OCI-LY1 (cell line): ENCODE measurements at regions not wholly inside any gene's neighbourhood (a gene's known extent, or its start where the extent isn't known, plus 50 kb on each side); places are given as distances from the start of the nearest gene placed in this dataset.

Experiments
- H2AFZ ChIP-seq: fragments of 200-600 bp; sonication (generic), shearing (Covaris generic); 2 replicates; pipeline ENCODE4 v1.6.0; 2014; ENCODE audit warnings: antibody characterized with exemption, mild to moderate bottlenecking, low read length
- H3F3A ChIP-seq: fragments of 200-600 bp; sonication (generic), shearing (Covaris generic); 2 replicates; pipeline ENCODE4 v1.6.0; 2014; ENCODE audit warnings: mild to moderate bottlenecking, antibody characterized with exemption, low read length, moderate library complexity; ENCODE audit not compliant: insufficient read depth
- H3K27ac ChIP-seq: fragments of 200-600 bp; sonication (generic); 2 replicates; pipeline ENCODE4 v1.5.1; 2014; ENCODE audit warnings: low read length, mixed run types, mild to moderate bottlenecking, low read depth; ENCODE audit not compliant: poor library complexity, severe bottlenecking
- H3K27me3 ChIP-seq: fragments of 200-600 bp; sonication (generic); 2 replicates; pipeline ENCODE4 v1.6.0; 2014; ENCODE audit warnings: antibody characterized with exemption, mild to moderate bottlenecking, low read length, moderate library complexity; ENCODE audit not compliant: insufficient read depth
- H3K36me3 ChIP-seq: fragments of 200-600 bp; sonication (generic); 2 replicates; pipeline ENCODE4 v1.6.1; 2014; ENCODE audit warnings: mild to moderate bottlenecking, antibody characterized with exemption, low read length, moderate library complexity, mixed read lengths; ENCODE audit not compliant: insufficient read depth
- H3K4me1 ChIP-seq: fragments of 200-600 bp; sonication (generic); 2 replicates; pipeline ENCODE4 v1.5.1; 2014; ENCODE audit warnings: mild to moderate bottlenecking, low read length, moderate library complexity; ENCODE audit not compliant: insufficient read depth, severe bottlenecking
- H3K4me2 ChIP-seq: fragments of 200-600 bp; sonication (generic), shearing (Covaris generic); 2 replicates; pipeline ENCODE4 v1.6.1; 2014; ENCODE audit warnings: low read length
- H3K4me3 ChIP-seq: fragments of 200-600 bp; sonication (generic); 2 replicates; pipeline ENCODE4 v1.5.1; 2014; ENCODE audit warnings: low read length, low read depth, mild to moderate bottlenecking, mixed read lengths; ENCODE audit not compliant: poor library complexity, severe bottlenecking
- H3K79me2 ChIP-seq: fragments of 200-600 bp; shearing (Covaris generic); 2 replicates; pipeline ENCODE4 v1.6.1; 2016; ENCODE audit warnings: mixed run types, low read length, mixed read lengths; ENCODE audit not compliant: insufficient read depth
- H3K9ac ChIP-seq: fragments of 200-600 bp; sonication (generic), shearing (Covaris generic); 2 replicates; pipeline ENCODE4 v1.6.1; 2014; ENCODE audit warnings: mild to moderate bottlenecking, low read length, mixed read lengths
- H3K9me2 ChIP-seq: fragments of 200-600 bp; sonication (generic), shearing (Covaris generic); 2 replicates; pipeline ENCODE4 v1.6.1; 2014; ENCODE audit warnings: low read depth, mild to moderate bottlenecking, low read length, mixed read lengths
- H3K9me3 ChIP-seq: fragments of 200-600 bp; shearing (Covaris generic); 2 replicates; pipeline ENCODE4 v1.6.1; 2014; ENCODE audit warnings: low read length, mixed read lengths
- H4K20me1 ChIP-seq: fragments of 200-600 bp; sonication (generic), shearing (Covaris generic); 2 replicates; pipeline ENCODE4 v1.6.0; 2016; ENCODE audit warnings: mild to moderate bottlenecking, low read length; ENCODE audit not compliant: insufficient read depth
- CTCF ChIP-seq: fragments of 200-600 bp; sonication (generic), shearing (Covaris generic); IDR thresholded peaks from 2 replicates; pipeline ENCODE4 v1.5.1; 2017; ENCODE audit warnings: mild to moderate bottlenecking, antibody characterized with exemption, low read length, moderate library complexity, mixed read lengths
- EZH2 ChIP-seq: fragments of 200-600 bp; sonication (generic), shearing (Covaris generic); IDR thresholded peaks from 2 replicates; pipeline ENCODE4 v1.8.0; 2017; ENCODE audit warnings: borderline replicate concordance, mixed run types, mild to moderate bottlenecking, antibody characterized with exemption, low read length, moderate library complexity, mixed read lengths

GRCh38 chr3:178201714-178202113 lies 334.5 kb upstream of the KCNMB2 start:
- Histone ChIP-seq H3K4me2 (no peak overlapping the region), H3K9ac (no peak overlapping the region), H3K9me2 (no peaks in the 10 kb centered on the region), H3K27ac (no peak overlapping the region), H3K27me3 (no peaks in the 10 kb centered on the region), H3K9me3 (no peaks in the 10 kb centered on the region), H4K20me1 (no peaks in the 10 kb centered on the region), H3K4me1 (no peaks in the 10 kb centered on the region), H2AFZ (no peak overlapping the region), H3K36me3 (no peaks in the 10 kb centered on the region), H3K79me2 (no peaks in the 10 kb centered on the region), H3K4me3 (no peak overlapping the region), H3F3A (no peaks in the 10 kb centered on the region)
- no peak for TF ChIP-seq CTCF
- TF ChIP-seq EZH2 = no peak

GRCh38 chr3:178202194-178202593 lies 334.0 kb upstream of the KCNMB2 start:
- H2AFZ ChIP-seq = no peak overlapping the region
- H3K9ac ChIP-seq = no peak overlapping the region

GRCh38 chr3:178203165-178203564 lies 333.1 kb upstream of the KCNMB2 start:
- no peak overlapping the region for H3K4me3 ChIP-seq
- H3K9me3 ChIP-seq = no peaks in the 10 kb centered on the region
- no peaks in the 10 kb centered on the region for H3K9me2 ChIP-seq
- no peaks in the 10 kb centered on the region for H3K79me2 ChIP-seq
- TF ChIP-seq CTCF (no peak), EZH2 (no peak)
- no peak overlapping the region for H3K9ac ChIP-seq
- H3K4me2 ChIP-seq = no peak overlapping the region
- no peaks in the 10 kb centered on the region for H3K36me3 ChIP-seq
- no peaks in the 10 kb centered on the region for H3K27me3 ChIP-seq
- H2AFZ ChIP-seq = no peak overlapping the region
- no peaks in the 10 kb centered on the region for H4K20me1 ChIP-seq
- no peaks in the 10 kb centered on the region for H3K4me1 ChIP-seq
- H3K27ac ChIP-seq = no peak overlapping the region
- H3F3A ChIP-seq = no peaks in the 10 kb centered on the region

More at GRCh38 chr3:178202194-178202593, 334.0 kb upstream of the KCNMB2 start:
- Histone ChIP-seq H3K36me3 (no peaks in the 10 kb centered on the region), H3K9me2 (no peaks in the 10 kb centered on the region), H3K9me3 (no peaks in the 10 kb centered on the region), H3K4me1 (no peaks in the 10 kb centered on the region), H3K27ac (no peak overlapping the region), H3K4me3 (no peak overlapping the region), H3K79me2 (no peaks in the 10 kb centered on the region), H3F3A (no peaks in the 10 kb centered on the region), H3K4me2 (no peak overlapping the region), H3K27me3 (no peaks in the 10 kb centered on the region), H4K20me1 (no peaks in the 10 kb centered on the region)
- TF ChIP-seq CTCF = no peak
- no peak for TF ChIP-seq EZH2
